Esophagus muscularis mucosa (tissue), 4 donors: ENCODE measurements at regions not wholly inside any gene's neighbourhood (a gene's known extent, or its start where the extent isn't known, plus 50 kb on each side); places are given as distances from the start of the nearest gene placed in this dataset.

ENCODE experiments used
- EP300 ChIP-seq: sonication (generic); formaldehyde crosslinking; IDR thresholded peaks from one replicate; pipeline ENCODE4 v1.6.1; 2017; ENCODE audit warnings: antibody characterized with exemption
- POLR2A ChIP-seq: fragments of 450-650 bp; IDR thresholded peaks from one replicate; pipeline ENCODE4 v1.6.1; 2017; ENCODE audit warnings: antibody characterized with exemption, moderate library complexity, mild to moderate bottlenecking, low read depth
- TF ChIP-seq, protein P1 (sequence below), 3 experiments: fragments of 200-600 bp in 2 of 3; fragments of 450-650 bp in 1 of 3; sonication (generic) in 2 of 3; IDR thresholded peaks; one replicate each; pipeline ENCODE4 v1.5.1; 2017 to 2019; ENCODE audit warnings: antibody characterized with exemption in 3 of 3, mild to moderate bottlenecking in 2 of 3, moderate library complexity in 1 of 3

DNA sequence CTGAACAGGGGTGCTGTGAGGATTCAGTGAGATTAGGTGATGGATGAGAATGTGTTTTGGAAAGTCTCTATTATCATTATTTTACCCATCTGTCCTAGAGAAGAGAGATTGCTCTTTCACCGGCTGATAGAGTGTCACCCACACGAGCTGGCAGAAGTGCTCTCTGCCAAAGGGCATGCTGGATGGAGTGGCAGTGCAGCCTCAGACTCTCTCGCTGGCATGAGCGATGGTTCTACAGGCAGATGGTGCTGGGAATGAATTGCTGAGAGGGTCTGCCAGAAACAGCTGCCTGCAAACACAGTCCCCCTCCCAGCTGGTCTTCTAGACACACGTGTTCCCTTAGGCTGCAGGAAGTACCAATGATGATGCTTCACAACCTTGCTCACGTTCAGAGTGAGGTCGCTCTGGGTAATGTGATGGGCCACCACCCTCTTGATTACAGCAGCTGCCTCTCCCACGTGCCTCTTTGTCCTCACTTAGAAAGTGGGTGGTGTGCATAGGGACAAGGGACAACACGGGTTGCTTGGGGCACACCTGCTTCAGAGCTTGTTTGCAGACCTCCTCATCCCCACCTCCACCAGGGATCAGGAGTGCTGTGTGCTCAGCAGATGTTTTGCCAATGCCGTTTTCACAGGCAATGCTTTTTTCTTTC is 84.7 kb downstream of the FOXA2 start:
- TF ChIP-seq EP300 (no peak), POLR2A (no peak)
- TF ChIP-seq, protein P1, sequence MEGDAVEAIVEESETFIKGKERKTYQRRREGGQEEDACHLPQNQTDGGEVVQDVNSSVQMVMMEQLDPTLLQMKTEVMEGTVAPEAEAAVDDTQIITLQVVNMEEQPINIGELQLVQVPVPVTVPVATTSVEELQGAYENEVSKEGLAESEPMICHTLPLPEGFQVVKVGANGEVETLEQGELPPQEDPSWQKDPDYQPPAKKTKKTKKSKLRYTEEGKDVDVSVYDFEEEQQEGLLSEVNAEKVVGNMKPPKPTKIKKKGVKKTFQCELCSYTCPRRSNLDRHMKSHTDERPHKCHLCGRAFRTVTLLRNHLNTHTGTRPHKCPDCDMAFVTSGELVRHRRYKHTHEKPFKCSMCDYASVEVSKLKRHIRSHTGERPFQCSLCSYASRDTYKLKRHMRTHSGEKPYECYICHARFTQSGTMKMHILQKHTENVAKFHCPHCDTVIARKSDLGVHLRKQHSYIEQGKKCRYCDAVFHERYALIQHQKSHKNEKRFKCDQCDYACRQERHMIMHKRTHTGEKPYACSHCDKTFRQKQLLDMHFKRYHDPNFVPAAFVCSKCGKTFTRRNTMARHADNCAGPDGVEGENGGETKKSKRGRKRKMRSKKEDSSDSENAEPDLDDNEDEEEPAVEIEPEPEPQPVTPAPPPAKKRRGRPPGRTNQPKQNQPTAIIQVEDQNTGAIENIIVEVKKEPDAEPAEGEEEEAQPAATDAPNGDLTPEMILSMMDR (IDR thresholded peaks at IDR 0.05), result no peak
